Dedifferentiated amniotic fluid mesenchymal stem cell (primary cell): ENCODE measurements at regions not wholly inside any gene's neighbourhood (a gene's known extent, or its start where the extent isn't known, plus 50 kb on each side); places are given as distances from the start of the nearest gene placed in this dataset.
"Not testable (repeated sequence)": the region's sequence is repeated elsewhere in the genome, so short reads cannot be mapped to it uniquely, and the experiment has no call there.

Experiments used
- DNase-seq: peaks from one replicate; pipeline ENCODE4 v3.0.0-alpha.2; 2016; ENCODE audit errors: extremely low spot score

DNA sequence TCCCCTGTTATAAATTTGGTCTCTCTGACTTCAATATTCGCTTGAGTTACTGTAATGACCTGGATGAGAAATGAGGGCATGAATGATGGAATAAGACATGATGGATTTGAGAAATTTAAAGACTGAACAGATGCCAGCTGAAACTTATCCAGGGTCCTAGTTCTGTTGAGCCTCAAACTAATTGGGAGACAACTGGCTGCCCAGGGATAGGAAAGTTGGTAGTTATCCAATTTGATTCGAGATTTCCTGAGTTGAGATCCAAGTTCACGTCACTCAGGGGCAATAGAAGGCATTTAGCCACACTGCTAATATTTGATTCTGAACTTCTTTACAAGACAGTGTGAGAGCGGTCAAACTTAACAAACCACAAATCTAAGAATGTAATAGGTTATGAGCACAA, 159.0 kb upstream of the CXCL13 start:
- no peak for DNase-seq

DNA sequence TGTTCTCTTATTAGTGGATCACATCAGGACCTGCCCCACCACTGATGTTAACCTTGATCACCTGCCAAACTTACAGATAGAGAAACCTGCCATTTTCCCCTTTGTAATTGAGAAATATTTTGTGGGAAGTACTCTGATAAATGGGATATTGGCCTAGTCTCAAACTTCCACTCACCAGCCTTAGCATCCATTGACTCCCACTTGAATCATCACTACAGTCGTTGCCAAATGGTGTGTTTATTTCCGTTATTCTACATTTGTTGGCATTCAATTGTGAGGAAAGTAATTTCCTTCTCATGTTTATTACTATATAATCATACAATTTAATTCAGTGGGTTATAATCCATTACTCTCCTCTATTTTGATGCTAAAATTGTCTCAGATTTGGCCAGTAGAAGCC, 156.4 kb upstream of the CXCL13 start:
- DNase-seq, result no peak

DNA sequence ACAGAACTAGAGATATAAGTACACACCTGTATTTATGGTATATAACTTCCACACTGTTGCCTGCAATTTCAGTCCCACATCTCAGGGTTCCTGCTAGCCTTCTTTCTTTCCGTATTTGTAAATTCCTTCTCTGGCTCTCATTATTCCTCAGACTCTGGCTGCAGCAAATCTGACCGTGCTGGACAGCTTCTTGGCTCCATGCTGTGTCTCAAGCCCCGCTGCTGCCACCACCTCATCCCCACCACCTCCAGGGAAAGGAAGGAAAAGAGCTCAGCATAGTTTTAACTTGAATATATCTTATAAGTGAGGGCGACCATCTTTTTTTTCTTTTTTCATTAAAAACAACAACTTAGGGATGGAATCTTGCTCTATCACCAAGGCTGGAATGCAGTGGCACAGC, 155.6 kb upstream of the CXCL13 start:
- DNase-seq, result no peak

DNA sequence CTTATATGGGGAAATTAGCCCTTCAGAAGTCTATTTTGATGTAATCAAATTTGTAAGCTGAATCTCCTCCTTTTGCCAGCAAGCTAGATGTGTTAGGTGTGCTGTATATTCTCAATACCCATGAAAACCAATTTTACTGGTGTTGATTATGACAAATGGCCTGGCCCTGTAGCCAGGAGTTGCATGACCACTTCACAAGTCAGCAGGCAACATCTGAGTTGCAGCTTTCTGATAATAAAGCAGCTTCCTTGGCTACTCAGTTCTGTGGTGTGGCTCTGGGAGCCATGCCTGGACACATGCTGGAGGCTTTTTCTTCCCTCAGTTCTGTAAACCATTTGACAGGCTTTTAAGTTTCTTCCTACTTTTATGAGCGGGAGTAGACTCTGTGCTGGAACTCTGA, 154.1 kb upstream of the CXCL13 start:
- DNase-seq, result no peak

DNA sequence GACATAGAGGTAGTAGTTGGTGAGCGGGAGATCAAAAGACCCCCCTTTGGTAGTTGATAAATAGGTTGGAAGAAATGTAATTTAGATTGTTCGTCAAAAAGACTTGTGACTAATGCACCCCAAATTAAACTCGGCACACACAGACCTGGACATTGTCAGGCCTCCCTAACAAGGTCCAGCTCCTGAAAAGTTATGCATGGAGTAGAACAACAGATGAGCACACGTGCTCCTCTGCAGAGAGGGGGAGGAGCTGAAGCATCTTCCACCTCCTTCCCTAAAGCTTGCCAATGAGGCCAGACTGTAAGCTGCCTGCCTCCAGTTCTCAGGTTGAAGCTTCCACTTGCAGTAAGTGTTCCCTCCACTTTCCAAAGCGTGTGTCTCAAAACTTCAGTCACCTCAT, 153.5 kb upstream of the CXCL13 start:
- not testable (repeated sequence) for DNase-seq

DNA sequence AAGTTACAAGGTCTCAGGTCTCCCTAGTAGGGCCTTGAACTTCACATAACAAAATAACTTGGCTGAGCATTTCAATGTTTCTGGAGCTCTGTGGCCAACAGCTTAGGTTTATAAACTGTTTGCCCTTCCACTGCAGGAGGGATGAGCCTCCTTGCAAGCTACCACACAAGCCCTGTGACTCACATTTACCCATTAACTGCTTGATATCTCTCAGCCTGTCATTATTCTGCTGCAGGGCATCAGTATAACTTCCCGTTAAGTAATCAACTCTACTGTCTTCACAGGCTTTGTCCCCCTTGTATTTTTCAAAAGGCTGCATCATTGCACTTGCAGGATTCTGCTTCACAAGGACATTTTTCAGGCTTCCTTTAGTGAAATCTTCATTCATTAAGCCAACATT, 151.7 kb upstream of the CXCL13 start:
- DNase-seq, result no peak

DNA sequence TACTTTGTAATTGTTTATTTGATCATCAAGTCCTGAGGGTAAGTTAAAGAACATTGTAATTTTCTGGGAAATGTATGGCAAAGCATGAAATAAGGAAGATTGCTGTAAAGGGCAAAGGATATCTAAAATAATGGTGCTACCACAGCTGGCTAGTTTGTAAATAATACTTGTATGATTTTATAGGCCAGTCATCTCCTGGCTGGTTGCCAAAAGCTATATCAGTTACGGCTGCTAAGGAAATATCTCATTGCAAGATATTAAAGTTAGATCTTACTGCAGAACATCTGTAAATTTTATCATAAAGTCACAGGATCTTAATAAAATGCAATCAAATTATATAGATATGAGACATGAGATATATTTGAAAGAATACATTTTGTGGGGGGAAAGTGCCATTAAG, 150.8 kb upstream of the CXCL13 start:
- no peak for DNase-seq

DNA sequence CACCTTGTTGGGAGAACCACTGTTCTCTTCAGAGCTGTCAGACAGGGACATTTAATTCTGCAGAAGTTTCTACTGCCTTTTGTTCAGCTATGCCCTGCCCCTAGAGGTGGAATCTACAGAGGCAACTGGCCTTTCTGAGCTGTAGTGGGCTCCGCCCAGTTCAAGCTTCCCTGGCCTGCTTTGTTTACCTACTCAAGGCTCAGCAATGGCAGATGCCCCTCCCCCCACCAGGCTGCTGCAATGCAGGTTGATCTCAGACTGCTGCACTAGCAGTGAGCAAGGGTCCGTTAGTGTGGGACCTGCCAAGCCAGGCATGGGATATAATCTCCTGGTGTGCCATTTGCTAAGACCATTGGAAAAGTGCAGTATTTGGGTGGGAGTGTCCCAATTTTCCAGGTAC, 141.5 kb upstream of the CXCL13 start:
- not testable (repeated sequence) for DNase-seq

DNA sequence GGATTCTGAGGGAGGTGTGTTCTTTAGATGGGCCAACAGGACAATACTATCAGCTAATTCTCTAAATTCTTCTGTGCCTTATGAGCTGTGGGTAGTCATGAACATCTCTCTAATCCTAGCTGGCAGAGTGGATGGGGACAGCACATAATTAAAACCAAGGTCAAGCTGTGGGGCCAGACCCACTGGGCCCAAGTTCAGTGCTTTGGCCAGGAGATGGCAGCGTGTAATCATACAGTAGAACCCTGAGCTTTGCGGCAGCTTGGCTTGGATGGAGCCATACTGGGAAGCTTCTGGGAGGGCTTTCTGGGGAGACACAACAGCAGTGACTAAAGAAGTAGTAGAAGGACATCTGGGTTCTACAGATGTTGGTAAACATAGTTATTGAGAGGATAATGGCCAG, 140.3 kb upstream of the CXCL13 start:
- DNase-seq, result no peak

DNA sequence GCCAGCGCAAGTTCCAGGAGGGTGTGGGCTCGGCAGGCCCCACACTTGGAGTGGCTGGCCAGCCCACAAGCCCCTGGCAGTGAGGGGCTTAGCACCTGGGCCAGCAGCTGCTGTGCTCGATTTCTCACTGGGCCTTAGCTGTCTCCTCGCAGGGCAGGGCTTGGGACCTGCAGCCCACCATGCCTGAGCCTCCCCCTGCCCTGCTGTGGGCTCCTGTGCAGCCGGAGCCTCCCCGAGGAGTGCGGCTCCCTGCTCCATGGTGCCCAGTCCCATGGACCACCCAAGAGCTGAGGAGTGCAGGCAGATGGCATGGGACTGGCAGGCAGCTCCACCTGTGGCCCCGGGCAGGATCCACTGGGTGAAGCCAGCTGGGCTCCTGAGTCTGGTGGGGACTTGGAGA, 139.2 kb upstream of the CXCL13 start:
- no peak for DNase-seq

DNA sequence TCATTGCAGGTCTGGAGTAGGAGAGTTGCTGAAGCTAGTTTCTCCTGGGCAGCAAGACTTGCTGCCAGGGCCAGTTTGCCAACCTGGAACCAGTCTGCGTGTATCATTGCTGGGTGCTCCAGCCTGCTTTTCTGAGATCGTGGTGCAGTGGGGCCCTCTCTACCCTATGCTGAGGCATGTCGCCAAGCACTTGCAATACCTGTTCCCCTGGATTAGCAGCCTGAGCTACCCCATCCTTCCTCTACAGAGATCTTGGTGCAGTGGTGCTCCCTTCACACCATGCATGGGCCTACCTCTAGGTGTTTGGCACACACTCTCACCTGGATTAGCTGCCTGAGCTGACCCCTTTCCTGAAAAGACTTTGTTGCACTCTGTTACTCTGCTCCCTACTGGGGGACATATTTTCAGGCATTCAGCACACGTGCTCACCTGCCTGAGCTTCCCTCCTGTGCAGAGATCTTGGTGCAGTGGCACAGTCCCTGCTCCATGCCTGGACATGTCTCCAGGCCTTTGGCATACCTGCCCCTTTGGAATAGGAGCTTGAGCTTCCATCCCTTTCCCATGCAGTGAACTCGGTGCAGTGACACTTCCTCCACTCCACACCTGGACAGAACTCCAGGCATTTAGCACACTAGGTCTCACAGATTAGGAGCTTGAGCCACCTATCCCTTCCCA, 133.7 kb upstream of the CXCL13 start:
- no peak for DNase-seq

DNA sequence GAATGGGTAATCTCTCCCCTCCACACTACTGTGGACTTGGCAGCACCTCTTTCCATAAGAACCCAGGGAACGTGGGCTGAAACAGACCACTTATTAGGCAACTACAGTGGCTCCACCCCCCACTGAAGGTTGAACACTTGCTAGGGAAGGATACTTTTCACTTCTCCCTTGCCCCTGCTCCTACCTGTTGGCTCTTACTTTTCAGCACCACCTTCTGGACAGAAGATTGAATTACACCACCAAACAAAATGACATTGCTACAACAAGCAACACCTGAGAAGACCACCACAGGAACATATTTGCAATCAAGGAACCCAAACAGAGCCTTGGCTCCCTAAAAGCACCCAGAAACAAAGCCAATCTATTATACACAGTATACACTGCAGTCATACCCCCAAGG, 132.1 kb upstream of the CXCL13 start:
- no peak for DNase-seq

DNA sequence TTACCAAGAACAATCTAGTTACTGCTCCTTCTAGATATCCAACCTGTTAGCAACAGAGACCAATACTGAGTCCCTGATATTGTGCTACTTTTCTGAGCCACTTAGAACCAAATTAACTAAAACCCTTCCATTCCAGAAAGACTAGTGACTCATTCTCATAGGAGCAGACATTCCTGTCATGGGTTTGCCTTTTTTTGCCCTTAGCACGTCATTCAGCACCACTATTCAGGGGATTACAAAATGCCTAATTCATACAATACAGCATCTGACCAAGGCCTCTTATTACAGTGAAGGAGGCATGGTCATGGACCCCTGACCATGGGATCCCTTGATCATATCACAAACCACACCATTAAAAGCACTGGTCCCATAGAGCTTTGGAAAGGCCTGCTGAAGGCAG, 123.8 kb upstream of the CXCL13 start:
- no peak for DNase-seq

DNA sequence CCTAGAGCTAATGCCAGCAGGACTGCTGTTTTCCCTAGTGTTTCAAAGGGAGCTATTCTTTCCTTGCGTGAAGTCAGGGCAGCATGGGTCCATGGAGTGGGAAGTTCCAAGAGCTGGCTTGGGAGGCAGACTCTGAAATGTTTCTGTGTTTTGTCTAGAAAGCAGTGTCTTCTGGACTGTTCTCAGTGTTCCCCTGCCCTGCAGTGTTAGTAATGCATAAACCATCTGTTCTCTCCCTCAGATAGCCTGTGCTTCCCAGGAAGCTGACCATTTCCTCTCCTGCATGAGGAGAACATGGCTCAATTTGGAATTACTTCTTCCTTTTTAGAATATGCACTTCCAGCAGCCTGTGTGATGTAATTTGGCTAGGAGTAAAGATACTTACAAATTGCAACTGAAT, 116.7 kb upstream of the CXCL13 start:
- DNase-seq, result no peak

DNA sequence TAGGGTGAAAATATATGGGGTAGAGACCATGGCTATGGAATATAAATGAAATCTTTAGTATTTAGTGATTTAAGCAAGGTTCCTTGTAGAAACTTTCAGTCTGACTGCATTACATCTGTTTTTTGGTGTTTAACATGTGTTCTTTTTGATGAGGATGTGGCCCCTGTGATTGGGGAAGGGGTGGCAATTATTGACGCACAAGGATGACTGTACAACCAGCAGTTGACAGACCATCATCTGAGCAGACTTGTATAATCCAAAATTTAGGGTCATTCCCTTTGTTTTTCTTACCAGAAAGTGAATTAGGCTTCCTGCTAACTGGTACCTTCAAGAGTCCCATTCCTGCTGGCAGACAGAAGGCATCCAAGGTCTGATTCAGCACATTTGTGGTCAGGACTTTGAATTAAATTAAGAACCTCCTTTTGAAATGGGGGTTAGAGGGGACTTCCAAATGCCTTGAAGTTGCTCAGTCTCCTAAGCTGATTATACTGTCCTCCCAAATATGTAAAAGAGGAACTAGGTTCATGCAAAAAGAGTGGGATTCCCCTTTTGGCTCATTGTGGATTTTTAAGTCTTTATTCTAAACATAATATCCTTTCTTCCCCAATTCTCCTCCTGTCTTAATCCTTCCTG, 112.4 kb upstream of the CXCL13 start:
- no peak for DNase-seq

DNA sequence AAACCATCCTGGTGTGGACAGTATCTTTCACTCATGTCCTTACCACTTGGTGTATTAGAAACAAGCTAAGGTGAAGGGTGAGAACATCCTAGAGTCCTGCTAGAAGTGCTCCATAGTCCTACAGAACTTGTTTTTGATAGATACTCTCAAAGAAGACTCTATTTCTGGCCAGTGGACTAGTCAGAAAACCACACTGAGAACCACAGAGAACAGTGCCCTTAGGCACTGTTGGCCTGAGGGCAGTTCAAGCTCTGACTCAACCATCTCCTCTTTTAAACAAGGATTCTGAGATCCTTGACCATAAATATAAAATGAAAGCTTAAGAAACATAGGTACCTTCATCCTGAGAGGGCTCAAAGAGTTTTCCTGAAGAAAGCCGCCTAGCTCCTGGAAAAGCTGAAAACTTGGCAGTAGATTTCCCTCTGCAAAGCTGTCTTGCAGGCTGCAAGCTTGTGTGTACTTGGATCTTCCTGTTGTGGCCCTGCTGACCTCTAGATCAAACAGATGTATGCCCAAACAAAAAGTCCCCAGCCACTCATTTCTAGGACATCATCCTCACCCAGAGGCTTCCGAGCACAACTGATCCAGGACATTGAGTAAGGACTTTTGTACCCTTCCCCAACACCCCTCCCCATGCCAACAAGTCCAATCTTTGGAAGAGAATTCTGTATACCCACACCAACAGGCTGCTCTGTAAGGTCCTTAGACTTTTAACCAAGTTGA, 111.6 kb upstream of the CXCL13 start:
- no peak for DNase-seq

DNA sequence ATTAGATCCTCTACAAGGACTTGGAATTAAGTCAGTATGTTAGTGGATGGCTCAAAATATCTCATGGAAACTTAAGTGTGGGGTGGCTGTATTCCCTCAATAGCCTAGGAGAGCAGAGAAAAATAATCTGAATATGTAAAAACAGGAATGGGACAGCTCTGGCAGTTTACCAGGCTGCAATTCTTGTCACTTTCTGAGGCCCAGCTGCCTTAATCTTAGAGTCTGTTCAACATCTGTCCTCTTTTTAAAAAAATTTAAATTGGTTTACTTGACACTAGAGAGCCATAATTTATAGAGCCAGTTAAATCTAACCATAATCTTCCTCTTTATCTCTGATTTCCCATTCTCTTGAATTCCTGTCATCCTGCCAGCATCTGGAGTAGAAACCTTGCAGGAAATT, 109.2 kb upstream of the CXCL13 start:
- DNase-seq, result no peak

DNA sequence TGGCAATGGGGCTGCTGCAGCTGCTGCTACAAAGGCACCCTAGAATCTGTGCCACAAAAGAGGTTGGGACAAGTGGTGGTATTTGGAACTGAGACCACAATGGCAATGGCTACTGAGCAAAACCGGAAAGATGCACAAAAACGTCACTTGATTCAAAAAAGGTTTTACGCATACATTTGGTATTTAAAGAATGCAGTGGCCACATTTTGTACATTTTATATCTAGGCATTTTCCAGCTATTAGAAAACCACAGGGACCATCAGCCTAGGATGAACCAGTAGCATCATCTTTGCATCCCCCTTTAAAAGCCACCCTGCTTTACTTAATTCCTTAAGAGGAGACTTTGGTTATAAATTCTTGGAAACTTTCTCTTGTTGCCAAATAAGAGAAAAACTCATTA, 104.8 kb upstream of the CXCL13 start:
- no peak for DNase-seq

DNA sequence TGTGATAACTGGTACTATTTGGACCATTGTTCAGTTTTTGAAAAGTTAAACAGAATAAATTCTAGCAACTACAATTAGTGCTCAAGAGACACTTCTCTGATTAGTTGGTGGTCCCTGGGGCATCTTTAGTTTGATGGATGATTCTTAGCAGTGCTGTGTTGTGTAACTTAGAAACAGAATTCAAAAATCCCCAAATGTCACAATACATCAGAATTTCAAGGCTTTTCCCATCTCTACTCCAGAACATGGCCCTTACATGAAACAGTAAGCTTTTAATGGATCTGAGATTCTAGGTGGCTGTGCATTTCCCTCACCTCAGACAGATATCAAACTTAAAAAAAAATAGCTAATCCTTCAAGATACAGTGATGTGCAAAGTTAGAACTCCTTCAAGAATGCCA, 104.4 kb upstream of the CXCL13 start:
- DNase-seq, result no peak

DNA sequence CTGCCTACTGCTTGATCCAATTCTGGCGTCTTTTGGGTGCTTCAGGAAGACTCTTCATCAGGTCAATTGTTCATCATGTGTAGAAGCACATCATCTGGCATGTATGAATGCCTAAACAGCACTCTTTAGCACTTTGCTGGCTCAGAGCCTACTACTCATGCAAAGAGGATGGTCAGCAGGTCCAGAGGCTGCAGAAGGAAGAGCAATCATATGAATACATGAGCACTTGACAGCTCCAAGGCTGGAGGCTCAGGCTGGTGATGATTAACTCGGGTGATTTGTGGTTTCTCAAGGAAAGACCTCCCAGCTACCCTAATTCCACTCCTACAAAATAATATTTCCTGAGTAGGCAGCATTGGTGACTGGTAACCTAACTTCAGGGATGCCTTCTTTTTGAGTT, 103.8 kb upstream of the CXCL13 start:
- no peak for DNase-seq

DNA sequence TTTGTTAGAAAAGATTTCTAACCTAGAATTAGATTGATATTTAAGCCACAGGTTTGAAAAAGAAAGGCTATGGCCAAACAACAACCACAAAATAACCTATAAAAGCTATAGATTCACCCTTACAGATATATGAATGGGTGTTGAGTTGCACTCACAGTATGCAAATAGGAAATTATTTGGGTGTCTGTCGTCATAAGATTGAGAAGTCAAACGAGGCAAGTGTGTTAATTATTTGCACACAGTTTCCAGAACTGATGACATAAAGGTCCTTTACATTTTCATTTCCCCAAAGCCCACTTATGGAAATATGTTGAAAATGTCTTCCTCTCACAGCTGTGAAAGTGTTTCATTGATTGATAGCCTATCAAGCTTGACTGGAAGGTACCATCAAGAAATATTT, 101.2 kb upstream of the CXCL13 start:
- no peak for DNase-seq

DNA sequence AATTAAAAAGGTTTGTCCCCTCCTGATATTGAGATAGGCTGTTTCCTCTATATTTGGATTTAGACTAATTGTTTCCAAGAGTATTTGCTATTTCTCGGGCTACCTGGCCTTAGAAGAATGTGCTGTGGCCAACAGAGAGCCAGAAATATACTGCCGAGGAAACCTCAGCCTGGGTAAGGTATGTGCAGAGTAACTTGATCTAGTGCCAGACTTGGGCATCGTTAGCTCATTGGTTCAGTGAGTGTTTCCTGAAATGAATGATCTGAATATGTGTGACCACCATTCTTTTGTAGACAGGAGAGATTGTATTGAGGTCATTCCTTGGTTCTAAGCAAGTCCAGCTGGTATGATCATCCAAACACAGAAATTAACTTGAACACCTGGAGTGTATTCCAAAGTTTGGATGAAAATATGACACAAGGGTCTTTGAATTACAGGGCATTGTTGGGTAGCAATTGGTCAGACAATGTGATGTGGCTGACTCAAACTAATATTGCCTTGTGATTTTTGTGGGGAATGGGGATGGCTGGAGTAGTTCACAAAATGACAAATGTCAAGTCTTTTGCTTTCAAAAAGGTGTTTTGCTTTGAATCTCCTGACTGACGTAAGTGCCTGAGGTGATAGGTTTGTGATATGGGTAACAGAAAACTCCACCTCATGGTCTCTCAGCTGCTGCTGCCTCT, 100.2 kb upstream of the CXCL13 start:
- no peak for DNase-seq

DNA sequence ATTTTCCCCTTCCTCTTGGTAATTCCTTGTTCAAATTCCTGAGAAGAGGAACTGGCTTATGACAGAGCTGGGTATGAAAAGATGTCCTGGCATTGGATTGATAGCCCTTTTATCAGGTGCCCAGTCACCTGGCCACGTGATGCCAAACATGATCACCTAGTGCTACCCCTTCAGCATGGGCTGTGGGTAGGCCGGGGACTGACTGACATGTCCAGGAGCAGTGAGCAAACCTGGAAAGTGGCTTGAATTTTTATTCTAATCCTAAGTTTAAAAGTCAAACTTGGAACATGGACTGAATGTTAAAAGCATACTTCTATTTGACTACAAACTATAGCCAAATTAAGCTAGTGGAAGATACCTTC, 99.7 kb upstream of the CXCL13 start:
- no peak for DNase-seq
